HL-60 (cell line): ENCODE measurements at regions not wholly inside any gene's neighbourhood (a gene's known extent, or its start where the extent isn't known, plus 50 kb on each side); places are given as distances from the start of the nearest gene placed in this dataset.

Source experiments
- DNase-seq, 2 experiments: peaks; one replicate each; pipeline ENCODE4 v3.0.0-alpha.2; 2010 to 2020; ENCODE audit warnings: low read depth in 1 of 2, low spot score in 1 of 2
- H3K27ac ChIP-seq: fragments of 250-450 bp; sonication (Bioruptor Pico); replicated peaks from 2 replicates; pipeline ENCODE4 v1.5.1; 2020; ENCODE audit warnings: mild to moderate bottlenecking, moderate library complexity
- H3K27me3 ChIP-seq: fragments of 250-450 bp; sonication (Bioruptor Pico); 2 replicates; pipeline ENCODE4 v1.5.1; 2021; ENCODE audit warnings: mild to moderate bottlenecking, moderate library complexity; ENCODE audit not compliant: insufficient read depth, poor library complexity, severe bottlenecking
- H3K4me3 ChIP-seq: replicated peaks from 2 replicates; pipeline ENCODE4 v1.5.1; 2011; ENCODE audit warnings: mild to moderate bottlenecking, control low read depth, low read length; ENCODE audit not compliant: insufficient read depth
- GABPA ChIP-seq: IDR thresholded peaks from 2 replicates; pipeline ENCODE4 v1.6.1; 2012; ENCODE audit warnings: low read depth
- POLR2AphosphoS5 ChIP-seq: IDR thresholded peaks from 2 replicates; pipeline ENCODE4 v1.6.1; 2012; ENCODE audit warnings: low read depth
- SPI1 ChIP-seq: IDR thresholded peaks from 2 replicates; pipeline ENCODE4 v1.6.1; 2012; ENCODE audit warnings: low read depth, mild to moderate bottlenecking, borderline replicate concordance
- TF ChIP-seq, protein P1 (sequence below): IDR thresholded peaks from one replicate; pipeline ENCODE4 v1.5.1; 2011; ENCODE audit warnings: low read length, control low read depth, inconsistent platforms; ENCODE audit not compliant: insufficient read depth
- TF ChIP-seq, protein P2 (sequence below): IDR thresholded peaks from 2 replicates; pipeline ENCODE4 v1.6.1; 2012; ENCODE audit warnings: low read depth; ENCODE audit not compliant: insufficient replicate concordance

DNA sequence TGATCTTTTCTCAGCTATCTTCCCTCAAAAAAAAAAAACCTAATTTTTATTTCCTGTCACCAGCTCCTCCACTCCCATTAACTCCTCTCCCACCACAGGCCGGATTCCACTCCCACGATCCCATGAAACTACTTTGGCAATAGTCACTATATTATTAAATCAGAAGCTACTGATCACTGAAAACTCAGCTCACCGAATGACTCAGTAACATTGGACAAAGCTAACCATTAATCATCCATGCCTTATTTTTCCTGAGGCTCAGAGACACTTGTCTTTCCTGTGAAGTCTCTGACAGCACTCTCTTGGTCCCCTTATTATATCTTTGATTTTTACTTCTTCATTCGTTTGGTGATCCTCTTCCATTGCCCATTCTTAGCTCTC lies 260.2 kb downstream of the CGGBP1 start:
- TF ChIP-seq POLR2AphosphoS5: no peak
- TF ChIP-seq, protein P1, sequence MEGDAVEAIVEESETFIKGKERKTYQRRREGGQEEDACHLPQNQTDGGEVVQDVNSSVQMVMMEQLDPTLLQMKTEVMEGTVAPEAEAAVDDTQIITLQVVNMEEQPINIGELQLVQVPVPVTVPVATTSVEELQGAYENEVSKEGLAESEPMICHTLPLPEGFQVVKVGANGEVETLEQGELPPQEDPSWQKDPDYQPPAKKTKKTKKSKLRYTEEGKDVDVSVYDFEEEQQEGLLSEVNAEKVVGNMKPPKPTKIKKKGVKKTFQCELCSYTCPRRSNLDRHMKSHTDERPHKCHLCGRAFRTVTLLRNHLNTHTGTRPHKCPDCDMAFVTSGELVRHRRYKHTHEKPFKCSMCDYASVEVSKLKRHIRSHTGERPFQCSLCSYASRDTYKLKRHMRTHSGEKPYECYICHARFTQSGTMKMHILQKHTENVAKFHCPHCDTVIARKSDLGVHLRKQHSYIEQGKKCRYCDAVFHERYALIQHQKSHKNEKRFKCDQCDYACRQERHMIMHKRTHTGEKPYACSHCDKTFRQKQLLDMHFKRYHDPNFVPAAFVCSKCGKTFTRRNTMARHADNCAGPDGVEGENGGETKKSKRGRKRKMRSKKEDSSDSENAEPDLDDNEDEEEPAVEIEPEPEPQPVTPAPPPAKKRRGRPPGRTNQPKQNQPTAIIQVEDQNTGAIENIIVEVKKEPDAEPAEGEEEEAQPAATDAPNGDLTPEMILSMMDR: no peak
- TF ChIP-seq, protein P2, sequence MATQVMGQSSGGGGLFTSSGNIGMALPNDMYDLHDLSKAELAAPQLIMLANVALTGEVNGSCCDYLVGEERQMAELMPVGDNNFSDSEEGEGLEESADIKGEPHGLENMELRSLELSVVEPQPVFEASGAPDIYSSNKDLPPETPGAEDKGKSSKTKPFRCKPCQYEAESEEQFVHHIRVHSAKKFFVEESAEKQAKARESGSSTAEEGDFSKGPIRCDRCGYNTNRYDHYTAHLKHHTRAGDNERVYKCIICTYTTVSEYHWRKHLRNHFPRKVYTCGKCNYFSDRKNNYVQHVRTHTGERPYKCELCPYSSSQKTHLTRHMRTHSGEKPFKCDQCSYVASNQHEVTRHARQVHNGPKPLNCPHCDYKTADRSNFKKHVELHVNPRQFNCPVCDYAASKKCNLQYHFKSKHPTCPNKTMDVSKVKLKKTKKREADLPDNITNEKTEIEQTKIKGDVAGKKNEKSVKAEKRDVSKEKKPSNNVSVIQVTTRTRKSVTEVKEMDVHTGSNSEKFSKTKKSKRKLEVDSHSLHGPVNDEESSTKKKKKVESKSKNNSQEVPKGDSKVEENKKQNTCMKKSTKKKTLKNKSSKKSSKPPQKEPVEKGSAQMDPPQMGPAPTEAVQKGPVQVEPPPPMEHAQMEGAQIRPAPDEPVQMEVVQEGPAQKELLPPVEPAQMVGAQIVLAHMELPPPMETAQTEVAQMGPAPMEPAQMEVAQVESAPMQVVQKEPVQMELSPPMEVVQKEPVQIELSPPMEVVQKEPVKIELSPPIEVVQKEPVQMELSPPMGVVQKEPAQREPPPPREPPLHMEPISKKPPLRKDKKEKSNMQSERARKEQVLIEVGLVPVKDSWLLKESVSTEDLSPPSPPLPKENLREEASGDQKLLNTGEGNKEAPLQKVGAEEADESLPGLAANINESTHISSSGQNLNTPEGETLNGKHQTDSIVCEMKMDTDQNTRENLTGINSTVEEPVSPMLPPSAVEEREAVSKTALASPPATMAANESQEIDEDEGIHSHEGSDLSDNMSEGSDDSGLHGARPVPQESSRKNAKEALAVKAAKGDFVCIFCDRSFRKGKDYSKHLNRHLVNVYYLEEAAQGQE: no peak
- no peak for TF ChIP-seq SPI1
- TF ChIP-seq GABPA: no peak
- Histone ChIP-seq H3K27me3 (peaks cover 4% of the 10 kb centered on the region), H3K27ac (no peak overlapping the region), H3K4me3 (no peak overlapping the region)
- no peak for DNase-seq

DNA sequence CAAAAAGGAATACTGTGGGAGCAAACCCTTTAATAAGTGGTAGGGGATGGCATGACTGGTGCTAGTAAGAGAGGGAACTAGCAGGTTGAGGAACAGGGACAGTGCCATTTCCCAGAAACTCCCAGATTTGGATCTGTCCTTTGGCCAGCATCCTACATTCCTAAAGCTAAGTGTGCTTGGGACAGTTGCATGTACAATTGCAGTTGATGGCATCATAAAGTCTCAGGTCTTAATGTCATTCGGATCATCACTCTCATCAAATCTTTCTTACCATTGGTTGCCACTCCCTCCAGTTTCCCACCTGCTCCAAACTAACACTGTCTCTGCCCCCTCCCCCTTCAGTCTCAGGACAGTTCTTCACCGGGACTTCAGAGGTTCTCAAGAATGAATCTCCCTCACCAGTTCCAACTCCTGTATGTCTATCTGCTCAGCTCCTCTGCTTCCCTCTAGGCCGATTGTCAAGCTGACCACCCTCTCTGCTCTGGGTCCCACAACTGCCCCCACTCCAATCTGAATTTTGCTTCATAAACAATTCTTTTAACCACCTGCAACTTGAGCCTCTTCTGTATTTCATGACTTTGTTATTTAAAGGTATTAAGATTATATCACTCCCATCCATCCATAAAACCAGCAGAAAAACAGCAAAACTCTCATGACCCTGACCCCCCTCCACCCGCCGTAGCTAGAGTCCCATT lies 260.8 kb downstream of the CGGBP1 start:
- H3K27ac ChIP-seq: no peak overlapping the region
- no peak for DNase-seq
- no peak for TF ChIP-seq GABPA
- H3K4me3 ChIP-seq: no peak overlapping the region
- peaks cover 9% of the 10 kb centered on the region for H3K27me3 ChIP-seq

DNA sequence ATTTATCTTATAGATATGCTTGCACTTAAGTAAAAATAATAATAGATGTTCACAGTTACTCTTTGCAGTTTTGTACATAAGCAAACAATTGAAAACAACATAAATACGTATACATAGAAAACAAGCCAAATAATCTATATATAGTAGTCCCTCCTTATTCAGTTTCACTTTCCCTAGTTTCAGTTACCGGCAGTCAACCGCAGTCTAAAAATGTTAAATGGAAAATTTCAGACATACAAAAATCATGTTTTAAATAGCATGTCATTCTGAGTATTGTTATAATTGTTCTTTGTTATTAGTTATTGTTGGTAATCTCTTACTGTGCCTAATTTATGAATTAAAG lies 262.0 kb downstream of the CGGBP1 start:
- no peak for DNase-seq
- no peak overlapping the region for H3K4me3 ChIP-seq
- H3K27ac ChIP-seq: no peak overlapping the region
- peaks cover 21% of the 10 kb centered on the region for H3K27me3 ChIP-seq
- TF ChIP-seq, protein P2: no peak
- no peak for TF ChIP-seq GABPA
- TF ChIP-seq, protein P1: no peak
- TF ChIP-seq SPI1: no peak
- no peak for TF ChIP-seq POLR2AphosphoS5

DNA sequence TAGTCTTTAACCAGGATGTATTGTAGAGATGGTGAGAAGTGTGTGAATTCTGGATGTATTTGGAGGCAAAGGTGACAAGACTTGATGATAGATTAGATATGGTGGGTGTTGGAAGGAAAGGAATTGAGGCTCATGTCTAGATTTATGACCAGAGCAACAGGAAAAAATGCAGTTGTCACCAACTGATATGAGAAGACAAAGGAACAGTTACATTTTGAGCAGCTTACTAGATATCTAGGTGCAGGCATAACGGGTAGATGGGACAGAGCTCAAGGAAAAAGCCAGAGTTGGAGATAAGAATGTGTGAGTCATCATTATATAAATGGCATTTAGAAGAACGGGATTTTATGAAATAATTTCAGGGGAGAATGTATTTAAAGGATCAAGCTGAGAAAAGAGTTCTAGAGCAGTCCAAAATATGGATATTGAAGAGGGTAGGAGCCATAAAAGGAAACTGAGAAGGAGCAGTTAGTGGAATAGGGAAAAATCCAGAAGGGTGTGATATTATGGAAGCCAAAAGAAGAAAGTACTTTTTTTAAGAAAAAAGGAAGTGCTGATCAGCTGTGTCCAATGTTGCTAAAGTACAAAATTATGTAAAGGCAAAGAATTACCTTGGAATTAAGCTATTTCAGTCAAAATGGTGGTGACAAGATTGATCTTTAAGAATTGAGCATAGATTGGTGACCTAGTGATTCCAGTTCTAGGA lies 262.5 kb downstream of the CGGBP1 start:
- Histone ChIP-seq H3K27ac (no peak overlapping the region), H3K27me3 (peaks cover 26% of the 10 kb centered on the region), H3K4me3 (no peak overlapping the region)
- TF ChIP-seq, protein P1: no peak
- TF ChIP-seq GABPA (no peak), SPI1 (peak; percentile 25; the same call in 1 of the 2 replicates), POLR2AphosphoS5 (no peak)
- TF ChIP-seq, protein P2: no peak
- no peak for DNase-seq
